ENCODE measurements at regions not wholly inside any gene's neighbourhood (a gene's known extent, or its start where the extent isn't known, plus 50 kb on each side); places are given as distances from the start of the nearest gene placed in this dataset.

- intact Hi-C loops (cut with DNase I), result no loop called here
- Histone ChIP-seq H3K36me3 (no peaks in the 10 kb centered on the region), H3K27ac (no peak overlapping the region), H3K27me3 (no peaks in the 10 kb centered on the region), H3K4me1 (peaks cover 0 to 7% (median 1%) of the 10 kb centered on the region in 12 donors), H3K9me3 (no peaks in the 10 kb centered on the region), H3K4me3 (no peak overlapping the region)
- no peak for ATAC-seq
- no peak for TF ChIP-seq POLR2A (IDR thresholded peaks at IDR 0.05)
- TF ChIP-seq CTCF (IDR thresholded peaks at IDR 0.05), result no peak
- DNase-seq, result no peak
Measured at GRCh38 chr5:128009403-128009802, 74.2 kb upstream of the SLC12A2 start.

DNA sequence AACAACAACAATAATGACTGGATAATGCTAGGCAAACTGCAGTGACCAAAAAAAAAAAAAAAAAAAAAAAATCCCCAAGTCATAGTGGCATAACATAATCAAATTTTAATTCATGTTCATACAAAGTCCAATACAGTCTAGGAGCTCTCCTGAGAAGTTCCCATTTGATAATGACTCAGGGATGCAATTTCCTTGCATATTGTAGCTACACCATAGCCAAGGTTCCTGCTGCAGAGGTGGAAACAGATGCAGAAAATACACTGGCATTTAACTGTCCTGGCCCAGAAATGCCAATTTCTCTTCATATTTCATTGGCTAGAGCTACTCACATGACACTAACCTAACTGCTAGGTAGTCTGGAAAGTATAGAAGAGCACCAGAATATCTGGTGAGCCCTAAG is 72.2 kb upstream of the SLC12A2 start:
- peaks cover 0 to 17% (median 5%) of the 10 kb centered on the region in 12 donors for H3K4me1 ChIP-seq
- no peak overlapping the region for H3K27ac ChIP-seq
- no peak for ATAC-seq
- intact Hi-C loops (cut with DNase I), result no loop called here
- no peaks in the 10 kb centered on the region for H3K36me3 ChIP-seq
- H3K4me3 ChIP-seq, result no peak overlapping the region
- H3K27me3 ChIP-seq, result no peaks in the 10 kb centered on the region
- H3K9me3 ChIP-seq, result no peaks in the 10 kb centered on the region
- no peak for TF ChIP-seq POLR2A (IDR thresholded peaks at IDR 0.05)
- TF ChIP-seq CTCF (IDR thresholded peaks at IDR 0.05), result no peak
- no peak for DNase-seq

- 37 to 48% (median 41%) methylated on average over 2 of the region's 2 CpGs for WGBS, 4 donors
- intact Hi-C loops (cut with DNase I), result no loop called here
- Histone ChIP-seq H3K27me3 (no peaks in the 10 kb centered on the region), H3K4me3 (no peak overlapping the region), H3K9me3 (no peaks in the 10 kb centered on the region), H3K36me3 (no peaks in the 10 kb centered on the region), H3K27ac (no peak overlapping the region), H3K4me1 (peaks cover 0 to 17% (median 5%) of the 10 kb centered on the region in 12 donors)
- no peak for TF ChIP-seq POLR2A (IDR thresholded peaks at IDR 0.05)
- no peak for TF ChIP-seq CTCF (IDR thresholded peaks at IDR 0.05)
- no peak for DNase-seq
- peak in 2 of 4 donors; percentile 22 to 56 for ATAC-seq
Measured at GRCh38 chr5:128014578-128014977, 69.0 kb upstream of the SLC12A2 start.

DNA sequence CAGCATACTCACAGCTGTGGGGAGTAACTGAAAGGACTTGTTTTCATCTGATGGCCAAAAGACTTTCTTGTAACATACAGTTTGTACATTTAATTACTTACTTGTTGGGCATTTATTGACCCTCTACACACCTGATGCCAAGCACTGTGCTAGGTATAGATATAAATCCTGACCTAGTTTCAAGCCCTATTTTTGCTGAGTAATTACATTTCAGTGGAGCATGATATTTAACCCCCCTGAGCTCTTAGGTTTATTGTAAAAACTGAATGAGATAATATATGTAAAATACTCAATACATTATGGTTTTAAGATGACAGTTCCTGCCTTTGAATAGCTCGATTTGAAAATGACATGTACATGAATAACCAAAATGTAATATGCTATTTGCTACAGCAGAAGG is 68.1 kb upstream of the SLC12A2 start:
- no peak overlapping the region for H3K27ac ChIP-seq
- ATAC-seq, result no peak
- intact Hi-C loops (cut with DNase I), result no loop called here
- no peaks in the 10 kb centered on the region for H3K27me3 ChIP-seq
- TF ChIP-seq POLR2A (IDR thresholded peaks at IDR 0.05) (no peak), CTCF (IDR thresholded peaks at IDR 0.05) (no peak)
- H3K9me3 ChIP-seq, result no peaks in the 10 kb centered on the region
- peaks cover 0 to 17% (median 5%) of the 10 kb centered on the region in 12 donors for H3K4me1 ChIP-seq
- H3K4me3 ChIP-seq, result no peak overlapping the region
- H3K36me3 ChIP-seq, result peaks cover 0 to 5% (median 0%) of the 10 kb centered on the region in 9 donors
- no peak for DNase-seq
- 88 to 89% (median 89%) methylated on average over 1 of the region's 1 CpG for WGBS, 4 donors

All from heart left ventricle (tissue), 16 donors.